Gastroesophageal sphincter (tissue), 3 donors: ENCODE measurements at regions not wholly inside any gene's neighbourhood (a gene's known extent, or its start where the extent isn't known, plus 50 kb on each side); places are given as distances from the start of the nearest gene placed in this dataset.

Experiments
- EP300 ChIP-seq: sonication (generic); formaldehyde crosslinking; IDR thresholded peaks from one replicate; pipeline ENCODE4 v1.6.1; 2017; ENCODE audit warnings: antibody characterized with exemption, mild to moderate bottlenecking
- POLR2A ChIP-seq, 2 donors: fragments of 450-650 bp; IDR thresholded peaks; one replicate each; pipeline ENCODE4 v1.6.1; 2017; ENCODE audit warnings: antibody characterized with exemption in 2 of 2, mild to moderate bottlenecking in 2 of 2, moderate library complexity in 1 of 2
- POLR2AphosphoS5 ChIP-seq: sonication (generic); formaldehyde crosslinking; IDR thresholded peaks from one replicate; pipeline ENCODE4 v1.6.1; 2017; ENCODE audit warnings: antibody characterized with exemption
- TF ChIP-seq, protein P1 (sequence below), 4 experiments: fragments of 200-600 bp in 2 of 4; fragments of 450-650 bp in 2 of 4; sonication (generic) in 1 of 4; IDR thresholded peaks; one replicate each; pipeline ENCODE4 v1.5.1; 2017 to 2019; ENCODE audit warnings: antibody characterized with exemption in 4 of 4, mild to moderate bottlenecking in 2 of 4, moderate library complexity in 2 of 4

DNA sequence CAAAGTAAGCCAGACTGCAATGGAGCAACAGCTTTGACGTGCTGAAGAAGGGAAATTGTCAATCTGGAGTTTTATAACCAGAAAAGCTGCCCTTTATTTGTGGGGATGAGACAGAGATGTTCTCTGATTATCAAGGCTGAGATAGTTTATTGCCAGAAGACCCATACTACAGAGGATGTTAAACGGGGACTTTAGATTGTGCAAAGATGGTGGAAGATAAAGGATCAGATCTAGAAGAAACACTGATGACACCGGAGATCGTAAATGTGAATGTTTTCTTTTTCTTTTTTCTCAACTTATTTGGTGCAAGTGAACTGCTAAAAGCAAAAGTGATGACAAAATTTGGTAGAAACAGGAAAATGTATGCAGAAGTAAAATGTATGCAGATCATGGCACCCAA lies 178.3 kb upstream of the PLEKHG7 start:
- TF ChIP-seq, protein P1, sequence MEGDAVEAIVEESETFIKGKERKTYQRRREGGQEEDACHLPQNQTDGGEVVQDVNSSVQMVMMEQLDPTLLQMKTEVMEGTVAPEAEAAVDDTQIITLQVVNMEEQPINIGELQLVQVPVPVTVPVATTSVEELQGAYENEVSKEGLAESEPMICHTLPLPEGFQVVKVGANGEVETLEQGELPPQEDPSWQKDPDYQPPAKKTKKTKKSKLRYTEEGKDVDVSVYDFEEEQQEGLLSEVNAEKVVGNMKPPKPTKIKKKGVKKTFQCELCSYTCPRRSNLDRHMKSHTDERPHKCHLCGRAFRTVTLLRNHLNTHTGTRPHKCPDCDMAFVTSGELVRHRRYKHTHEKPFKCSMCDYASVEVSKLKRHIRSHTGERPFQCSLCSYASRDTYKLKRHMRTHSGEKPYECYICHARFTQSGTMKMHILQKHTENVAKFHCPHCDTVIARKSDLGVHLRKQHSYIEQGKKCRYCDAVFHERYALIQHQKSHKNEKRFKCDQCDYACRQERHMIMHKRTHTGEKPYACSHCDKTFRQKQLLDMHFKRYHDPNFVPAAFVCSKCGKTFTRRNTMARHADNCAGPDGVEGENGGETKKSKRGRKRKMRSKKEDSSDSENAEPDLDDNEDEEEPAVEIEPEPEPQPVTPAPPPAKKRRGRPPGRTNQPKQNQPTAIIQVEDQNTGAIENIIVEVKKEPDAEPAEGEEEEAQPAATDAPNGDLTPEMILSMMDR (IDR thresholded peaks at IDR 0.05) = no peak
- TF ChIP-seq POLR2A (IDR thresholded peaks at IDR 0.05) = no peak
- TF ChIP-seq EP300 = no peak
- TF ChIP-seq POLR2AphosphoS5 = no peak
